GM19025 (cell line): ENCODE measurements at regions not wholly inside any gene's neighbourhood (a gene's known extent, or its start where the extent isn't known, plus 50 kb on each side); places are given as distances from the start of the nearest gene placed in this dataset.
"Not testable (repeated sequence)": the region's sequence is repeated elsewhere in the genome, so short reads cannot be mapped to it uniquely, and the experiment has no call there.

Experiments used
- ATAC-seq: cut with Tn5 transposase; IDR thresholded peaks from one replicate; pipeline ENCODE4 v1.9.1; 2021; ENCODE audit warnings: mild to moderate bottlenecking, low read depth, moderate library complexity; ENCODE audit not compliant: unreplicated experiment

DNA sequence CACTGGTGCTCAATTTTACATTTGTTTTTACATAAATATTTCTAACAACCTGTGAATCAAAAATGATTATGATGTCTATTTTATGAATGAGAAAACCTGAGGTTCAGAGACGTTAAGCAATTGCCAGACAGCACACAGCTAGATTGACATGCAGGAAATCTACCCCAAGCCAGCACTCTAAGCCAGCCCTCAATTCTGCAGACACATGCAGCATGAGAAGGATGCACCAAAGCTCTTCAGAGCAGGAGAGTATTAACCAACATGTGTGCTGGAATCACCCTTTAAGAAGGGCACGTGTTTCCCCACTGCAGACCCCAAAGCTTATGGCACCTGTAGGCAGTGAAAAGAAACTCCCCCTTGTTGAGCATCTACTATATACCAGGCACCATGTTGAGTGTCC, 126.1 kb upstream of the ARHGEF3 start:
- ATAC-seq = no peak

DNA sequence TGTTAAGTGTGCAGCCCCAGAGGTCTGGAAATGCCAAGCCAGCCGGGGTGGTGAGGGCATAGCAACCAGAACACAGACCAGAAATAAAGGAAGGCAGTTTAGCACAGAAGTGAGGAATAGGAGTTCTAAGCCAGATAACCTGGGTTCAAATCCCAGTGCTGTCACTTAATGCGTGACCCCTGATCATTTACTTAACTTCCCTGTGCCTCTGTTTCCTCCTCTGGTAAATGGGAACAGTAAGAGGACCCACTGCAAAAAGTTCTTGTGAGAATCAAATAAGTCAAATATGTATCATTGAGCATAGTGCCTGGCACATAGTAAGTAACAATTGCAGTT, 125.2 kb upstream of the ARHGEF3 start:
- no peak for ATAC-seq

DNA sequence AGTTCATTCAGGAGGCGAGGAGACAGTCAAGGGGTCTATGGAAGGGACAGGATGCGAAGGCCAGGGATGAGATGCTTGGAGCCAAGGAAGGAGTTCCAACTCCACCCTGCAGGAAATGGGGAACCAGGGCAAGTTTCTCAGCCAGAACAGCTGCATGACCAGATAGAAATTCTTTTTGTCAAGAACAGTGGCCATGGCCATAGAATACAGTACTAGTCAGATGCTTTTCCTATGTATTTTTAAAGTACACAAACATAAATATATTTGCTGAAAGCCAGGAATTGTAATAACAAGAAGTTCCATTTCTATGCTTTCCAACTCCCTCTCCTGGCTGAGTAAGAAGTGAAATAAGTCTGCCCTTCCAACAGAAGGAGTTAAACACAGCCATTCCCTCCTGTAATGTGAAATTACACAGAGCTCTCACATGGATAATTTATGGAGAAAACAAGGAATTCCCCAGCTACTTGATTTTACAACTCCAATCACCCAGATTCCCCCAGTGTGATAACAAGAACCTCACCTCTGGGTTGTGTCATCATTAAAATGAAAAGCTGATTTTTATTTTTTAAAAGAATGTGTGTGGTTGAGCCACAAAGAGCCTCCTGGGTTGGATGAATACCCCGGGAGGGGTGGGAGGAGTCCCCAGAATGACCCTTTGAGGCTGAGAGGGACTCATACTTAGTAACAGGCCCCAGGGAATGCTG, 124.6 kb upstream of the ARHGEF3 start:
- no peak for ATAC-seq

DNA sequence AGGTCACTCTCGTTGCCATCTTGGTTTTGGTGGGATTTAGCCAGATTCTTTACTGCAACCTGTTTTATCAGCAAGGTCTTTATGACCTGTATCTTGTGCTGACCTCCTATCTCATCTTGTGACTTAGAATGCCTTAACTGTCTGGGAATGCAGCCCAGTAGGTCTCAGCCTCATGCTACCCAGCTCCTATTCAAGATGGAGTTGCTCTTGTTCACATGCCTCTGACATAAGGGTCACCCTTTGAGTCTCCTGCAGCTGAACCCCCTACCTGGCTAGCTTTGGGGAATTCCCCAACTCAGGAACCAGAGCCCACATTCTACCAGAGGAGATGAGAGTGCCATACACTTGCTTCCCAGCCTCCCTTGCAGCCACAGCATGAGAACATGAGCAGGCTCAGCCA, 123.0 kb upstream of the ARHGEF3 start:
- not testable (repeated sequence) for ATAC-seq

DNA sequence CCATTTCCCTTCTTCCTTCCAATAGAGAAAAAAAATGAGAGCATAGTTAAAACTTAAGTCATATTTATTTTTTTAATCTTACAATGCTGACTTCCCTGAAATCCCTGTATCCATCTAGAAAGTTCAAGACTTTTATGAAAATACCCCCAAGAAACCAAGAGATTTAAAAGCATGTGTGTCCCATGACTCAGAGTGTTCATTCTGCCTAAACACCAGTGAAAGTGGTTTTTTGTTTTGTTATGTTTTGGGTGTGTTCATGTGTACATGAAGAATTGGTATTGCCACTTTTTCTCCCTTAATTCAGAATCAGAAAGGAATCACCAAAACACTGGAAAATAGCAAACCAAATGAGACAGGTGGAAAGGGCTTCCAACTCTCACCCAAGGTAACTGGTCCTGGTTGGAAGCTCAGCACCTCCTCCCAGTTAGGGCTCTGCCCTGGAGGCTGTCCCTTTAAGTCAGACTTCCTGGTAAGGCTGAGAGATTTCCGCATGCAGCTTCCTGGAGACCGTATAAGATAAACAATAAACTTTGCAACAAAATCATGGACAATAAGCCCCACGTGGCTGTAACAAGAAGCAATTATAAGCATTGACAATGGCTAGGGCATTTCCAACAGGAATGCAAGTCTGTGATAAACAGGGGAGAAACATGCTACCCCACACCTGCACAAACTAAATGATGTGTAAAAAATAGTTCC, 121.9 kb upstream of the ARHGEF3 start:
- ATAC-seq = no peak

DNA sequence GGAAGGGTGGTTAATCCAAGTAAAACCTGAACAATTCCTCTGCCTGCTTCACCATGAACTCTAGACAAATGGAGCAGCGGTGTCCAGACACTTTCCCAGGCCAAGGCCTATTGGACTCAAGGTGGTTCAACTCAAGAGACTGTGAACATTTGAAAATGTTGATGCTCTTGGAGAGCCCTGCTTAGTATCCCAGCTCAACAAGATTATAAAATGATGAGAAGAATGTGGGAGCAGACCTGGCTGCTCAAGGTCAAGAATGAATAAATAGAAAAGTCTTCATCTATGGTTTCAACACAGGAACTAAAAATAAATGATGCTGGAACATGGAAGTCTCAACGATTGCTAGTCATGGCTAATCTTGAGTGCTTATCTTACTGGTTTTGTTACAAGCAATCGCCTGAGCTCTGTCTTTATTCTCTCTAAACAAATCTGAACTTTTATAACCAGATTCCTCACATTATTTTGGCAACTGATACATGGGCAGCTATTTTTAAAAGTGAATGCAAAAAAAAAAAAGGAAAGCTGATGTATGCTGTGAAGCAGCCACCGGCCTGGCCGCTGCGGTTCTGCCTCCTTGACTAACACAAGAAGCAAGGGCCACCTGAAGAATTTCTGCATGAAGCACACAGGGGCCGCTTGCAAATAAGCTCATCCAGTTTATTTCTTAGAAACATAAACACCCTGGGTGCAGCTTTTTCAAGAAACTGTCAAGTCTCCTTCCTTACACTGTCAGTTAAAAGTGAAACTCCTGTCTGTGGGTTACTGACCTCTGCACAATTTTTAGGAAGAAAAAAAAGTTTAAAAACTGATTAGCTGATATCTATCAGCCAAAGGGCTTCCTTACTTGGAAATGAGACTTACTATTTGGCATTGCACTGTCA, 120.1 kb upstream of the ARHGEF3 start:
- no peak for ATAC-seq

DNA sequence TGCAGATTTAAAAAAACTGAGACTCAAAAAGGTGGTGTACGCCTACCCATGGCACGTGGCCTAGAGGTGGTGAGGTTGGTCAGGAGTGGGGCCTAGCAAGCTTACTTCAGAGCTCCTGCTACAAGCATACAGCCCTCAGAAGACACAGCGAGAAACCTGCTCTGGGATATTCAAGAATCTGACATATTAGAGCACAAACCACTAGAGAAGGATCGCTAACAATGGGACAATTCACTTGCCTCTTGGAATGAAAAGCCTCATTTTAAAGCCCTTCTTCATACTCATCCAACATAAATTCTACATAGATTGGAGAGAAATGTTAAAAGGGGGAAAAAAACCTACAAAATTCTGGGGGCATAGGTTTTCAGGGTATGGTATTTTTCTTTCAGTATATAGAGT, 118.0 kb upstream of the ARHGEF3 start:
- no peak for ATAC-seq

DNA sequence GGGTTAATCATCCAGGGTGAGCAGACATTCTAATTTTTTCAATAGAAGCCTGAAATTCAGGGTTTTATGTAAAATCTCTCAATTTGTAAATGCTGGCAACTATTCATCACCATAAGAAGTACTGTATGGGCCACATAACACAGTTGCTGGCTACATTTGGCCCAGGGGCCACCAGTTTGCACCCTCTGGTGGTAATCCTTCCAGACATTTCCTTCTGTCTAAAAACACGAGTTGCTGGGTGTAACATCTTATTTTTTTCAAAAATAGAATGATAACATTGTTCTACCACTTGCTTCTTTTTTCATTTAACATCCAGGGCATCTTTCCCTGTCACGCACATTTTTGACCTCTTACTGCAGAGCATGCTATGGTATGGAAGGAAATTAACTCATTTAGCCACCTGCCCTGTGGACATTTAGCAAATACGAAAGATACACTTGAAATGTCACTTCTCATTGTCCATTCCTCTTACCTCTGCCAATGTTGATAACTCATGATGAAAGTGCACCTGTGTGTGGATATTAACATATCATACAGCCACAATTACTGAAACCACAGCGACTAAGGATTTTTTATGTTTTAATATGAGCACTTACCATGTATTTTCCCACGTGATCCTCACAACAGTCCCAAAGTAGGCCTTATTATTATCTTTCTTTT, 117.5 kb upstream of the ARHGEF3 start:
- no peak for ATAC-seq

DNA sequence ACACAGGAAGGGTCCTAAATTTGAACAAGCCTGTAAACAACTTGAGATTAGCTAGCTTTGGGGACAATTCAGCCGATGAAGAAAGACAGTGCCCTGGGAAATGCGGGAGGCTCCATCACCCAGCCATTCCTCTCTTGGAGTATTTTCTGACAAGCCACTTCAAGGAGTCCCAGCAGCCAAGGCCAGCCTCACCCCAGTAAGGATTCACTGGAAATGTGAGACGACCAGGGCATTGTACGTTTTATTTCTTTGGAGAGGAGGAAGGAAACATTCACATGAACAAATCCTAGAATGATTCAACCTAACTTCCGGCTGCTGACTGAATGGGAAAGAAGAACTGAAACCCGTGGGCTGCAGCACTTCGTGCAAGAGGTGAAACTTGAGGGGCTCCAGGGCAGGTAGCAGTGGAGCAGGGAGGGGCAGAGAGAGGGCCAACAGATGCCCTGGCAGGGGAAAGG, 116.4 kb upstream of the ARHGEF3 start:
- ATAC-seq = peak; percentile 41

DNA sequence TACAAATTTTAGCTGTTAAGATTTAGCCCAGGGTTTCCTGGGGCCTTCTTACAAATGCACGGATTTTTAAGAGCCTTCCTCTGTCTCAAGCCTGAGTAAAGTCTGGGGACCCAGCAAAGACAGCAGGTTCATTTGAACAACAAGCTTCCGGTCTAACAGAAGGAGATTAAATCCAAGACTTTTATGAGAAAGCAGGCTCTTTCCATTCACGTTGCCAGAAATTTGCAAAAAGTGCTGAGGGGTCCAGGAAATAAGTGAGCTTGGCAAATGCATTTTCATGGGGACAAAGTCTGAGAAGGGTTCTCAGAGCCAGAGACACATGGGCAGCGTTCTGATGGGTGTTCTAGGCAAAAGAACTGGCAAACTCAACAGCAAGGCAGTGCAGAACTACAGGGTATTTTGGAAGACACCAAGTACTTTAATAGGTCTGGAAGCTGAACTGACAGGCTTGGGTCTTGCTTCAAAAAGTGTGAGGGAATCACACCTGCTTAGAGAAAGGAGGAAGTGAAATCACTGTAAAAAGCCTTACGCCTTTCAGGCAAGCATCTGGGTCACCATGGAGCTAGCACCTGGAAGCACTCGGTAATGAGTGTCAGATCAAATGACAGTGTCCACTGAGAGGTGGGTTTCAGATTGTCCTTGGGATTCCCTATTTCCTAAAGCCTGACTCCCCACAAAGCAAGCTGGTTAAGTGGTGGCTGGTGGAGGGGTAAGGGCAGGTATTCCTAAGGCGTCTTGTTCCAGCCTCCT, 115.8 kb upstream of the ARHGEF3 start:
- ATAC-seq = peak; percentile 70

DNA sequence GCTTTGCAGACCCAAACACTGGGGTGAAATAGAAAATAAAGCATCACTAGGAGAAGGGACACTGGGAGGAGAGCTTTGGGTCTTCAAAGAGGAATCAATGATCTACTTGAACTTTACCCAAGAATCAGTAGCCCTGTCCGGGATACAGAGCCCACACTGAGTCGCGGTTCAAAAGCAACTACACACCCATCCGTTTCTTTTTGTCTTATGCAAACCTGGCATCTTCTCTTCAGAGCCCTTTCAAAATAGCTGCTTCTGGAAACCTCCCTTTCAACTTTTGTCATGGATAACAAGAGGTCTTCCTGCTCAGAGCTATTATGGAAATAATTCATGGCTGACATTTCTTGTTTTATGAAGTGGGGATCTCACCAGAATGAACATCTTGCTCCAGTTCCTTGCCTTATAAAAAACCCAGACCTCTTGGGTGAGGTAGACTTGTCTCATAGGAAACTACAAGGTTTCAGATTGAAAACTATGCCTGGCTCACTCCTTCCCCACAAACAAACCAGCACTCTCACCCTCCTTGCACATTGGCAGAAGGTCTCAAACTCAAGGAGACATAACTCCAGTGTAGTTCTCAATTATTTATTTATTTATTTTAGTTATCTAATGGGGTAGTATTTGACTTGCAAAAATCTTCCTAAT, 115.1 kb upstream of the ARHGEF3 start:
- no peak for ATAC-seq

DNA sequence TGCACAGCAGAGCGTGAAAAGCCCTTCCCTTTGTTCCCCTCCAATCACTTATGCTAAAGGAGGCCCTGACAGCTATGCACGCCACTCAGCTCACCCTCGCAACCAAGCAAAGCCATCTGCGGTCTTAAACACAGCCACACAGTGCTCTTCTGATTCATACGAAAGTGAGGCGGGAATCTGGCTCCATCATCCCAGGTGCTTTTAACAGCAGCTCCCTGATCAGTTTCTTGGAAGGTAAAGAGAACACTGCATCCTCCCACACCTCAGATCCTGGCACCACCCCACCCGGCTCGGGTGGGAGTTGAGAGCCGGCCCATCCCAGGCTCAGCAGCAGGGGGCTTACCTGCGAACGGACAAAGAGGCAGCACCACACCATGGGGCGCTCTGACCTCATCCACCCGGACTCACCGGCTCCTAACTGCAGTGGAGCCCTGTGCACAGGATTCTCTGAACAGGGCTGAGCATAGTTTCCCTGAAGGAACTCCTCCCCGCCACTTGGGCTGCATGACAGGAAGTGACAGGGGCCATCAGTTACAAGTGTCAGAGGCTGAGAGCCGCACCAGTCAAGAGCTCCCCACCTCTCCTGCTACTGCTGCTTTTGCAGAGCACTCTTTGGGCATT, 114.3 kb upstream of the ARHGEF3 start:
- peak; percentile 36 for ATAC-seq

DNA sequence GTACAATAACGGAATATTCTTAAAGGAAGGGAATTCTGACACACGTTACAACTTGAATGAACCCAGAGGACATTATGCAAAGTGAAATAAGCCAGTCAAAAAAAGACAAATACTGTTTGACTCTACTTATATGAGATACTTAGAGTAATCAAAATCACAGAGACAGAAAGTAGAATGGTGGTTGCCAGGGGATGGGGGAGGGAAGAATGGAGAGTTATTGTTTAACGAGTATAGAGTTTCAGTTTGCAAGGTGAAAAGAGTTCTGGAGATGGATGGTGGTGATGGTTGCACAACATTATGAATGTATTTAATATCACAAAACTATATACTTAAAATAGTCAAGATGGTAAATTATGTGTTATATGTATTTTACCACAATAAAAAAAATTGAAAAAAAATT, 112.9 kb upstream of the ARHGEF3 start:
- no peak for ATAC-seq

DNA sequence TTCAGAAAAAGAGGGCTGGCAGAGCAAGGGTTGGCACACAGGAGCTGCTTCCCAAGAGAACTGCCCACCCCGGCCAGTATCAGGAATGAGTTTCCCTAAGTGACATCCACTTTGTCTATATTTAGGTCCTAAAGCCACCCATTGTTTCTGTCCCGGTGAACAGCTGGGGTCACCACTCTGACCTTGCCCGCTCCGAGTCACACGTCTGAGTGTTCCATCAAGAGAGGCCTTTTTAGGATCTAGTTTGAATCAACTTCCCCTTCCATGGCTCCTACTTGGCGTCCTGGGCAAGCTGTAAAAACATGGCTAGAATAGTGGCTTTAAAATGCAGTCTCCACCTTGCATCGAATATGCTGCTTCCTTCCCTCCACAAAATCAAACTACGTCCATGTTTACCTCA, 109.6 kb upstream of the ARHGEF3 start:
- ATAC-seq = no peak

DNA sequence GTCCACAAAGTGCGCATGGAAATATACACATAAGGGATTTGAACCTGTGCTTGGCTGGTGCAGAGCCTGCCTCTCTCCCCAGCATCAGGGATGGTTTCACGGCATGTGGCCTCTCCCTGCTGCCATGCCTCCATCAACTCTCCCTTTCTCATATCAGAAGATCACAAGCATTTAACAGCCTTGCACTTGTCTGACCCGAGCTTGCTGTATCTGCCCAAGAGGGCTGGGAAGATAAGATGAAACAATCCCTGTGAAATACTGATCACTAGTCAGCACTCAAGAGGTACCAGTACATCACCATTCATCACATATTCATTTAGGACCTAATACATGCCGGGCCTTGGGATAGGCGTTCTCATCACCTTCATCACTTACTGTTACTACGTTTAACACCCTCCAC, 107.6 kb upstream of the ARHGEF3 start:
- ATAC-seq = no peak

DNA sequence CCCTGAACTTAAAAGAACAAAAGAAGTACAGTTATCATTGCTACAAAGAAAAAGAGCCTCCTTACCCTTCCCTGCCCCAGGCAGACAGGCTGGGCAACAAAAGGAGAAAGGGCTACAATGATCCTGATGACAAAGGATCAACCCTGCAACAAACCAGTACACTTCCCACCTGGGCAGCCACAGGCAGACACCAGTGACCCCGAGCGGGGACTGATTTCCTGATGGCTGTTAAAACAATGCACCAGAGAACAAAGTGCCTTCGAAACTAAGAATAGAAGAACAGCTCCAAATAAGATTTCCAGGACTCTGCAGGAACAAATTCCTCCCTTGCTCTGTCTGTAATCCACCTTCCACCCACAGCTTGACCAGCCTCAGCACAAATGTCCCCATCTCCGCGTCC, 106.3 kb upstream of the ARHGEF3 start:
- ATAC-seq = no peak

DNA sequence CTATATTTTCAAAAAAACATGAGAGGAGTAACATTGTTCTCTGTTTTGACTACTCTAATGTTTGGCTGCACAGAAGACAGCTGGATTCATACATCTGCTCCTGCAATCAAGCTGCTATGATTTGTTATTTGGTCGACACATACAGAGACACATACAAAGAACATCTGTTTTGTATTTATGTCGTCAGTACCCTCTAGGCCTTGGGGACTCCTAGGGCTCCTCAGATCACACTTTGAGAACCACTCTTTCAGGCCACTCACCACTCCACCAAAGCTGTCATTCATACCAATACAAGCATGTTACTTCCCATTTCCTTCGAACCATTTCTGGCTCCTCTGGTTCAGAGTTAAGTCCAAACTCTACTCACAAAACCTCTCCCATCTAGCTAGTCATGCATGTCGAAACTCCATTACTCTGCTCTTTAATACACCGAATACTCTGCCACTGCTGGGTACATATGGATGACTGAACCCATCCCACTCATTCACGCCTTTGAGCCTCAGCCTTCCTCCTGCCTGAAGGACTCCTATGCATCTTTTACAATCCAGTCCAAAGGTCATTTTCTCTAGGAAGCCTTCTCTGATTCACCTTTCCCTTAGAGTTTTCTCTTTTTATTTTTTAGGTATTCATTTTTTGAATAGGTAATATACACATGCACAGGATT, 102.9 kb upstream of the ARHGEF3 start:
- ATAC-seq = no peak

DNA sequence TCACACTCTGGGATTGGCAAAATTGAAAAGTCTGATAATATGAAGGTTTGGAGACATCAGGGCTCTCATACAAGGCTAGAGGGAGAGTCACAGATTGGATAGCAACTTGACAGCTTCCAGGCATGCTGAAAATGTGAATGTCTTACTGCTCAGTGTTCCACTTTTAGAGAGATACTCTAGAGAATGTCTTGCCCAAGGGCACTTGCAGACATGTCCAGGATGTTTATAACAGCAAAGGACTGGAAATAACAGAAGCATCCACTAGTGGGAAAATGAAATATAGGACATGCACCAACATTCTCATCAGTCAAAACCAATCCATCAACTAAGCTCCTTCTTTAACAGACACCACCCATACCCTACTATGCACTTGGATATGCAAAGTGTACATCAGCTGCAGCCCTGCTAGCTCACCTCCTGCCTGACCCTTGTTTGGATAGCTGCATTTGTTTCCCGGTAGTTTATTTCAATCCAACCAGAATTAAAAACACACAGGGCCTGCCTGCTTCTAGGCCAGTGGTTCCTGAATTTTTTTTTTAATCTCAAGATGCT, 101.6 kb upstream of the ARHGEF3 start:
- no peak for ATAC-seq
